H1 (cell line): ENCODE measurements at regions not wholly inside any gene's neighbourhood (a gene's known extent, or its start where the extent isn't known, plus 50 kb on each side); places are given as distances from the start of the nearest gene placed in this dataset.

Source experiments
- CTCF ChIA-PET: fragments of 300-600 bp; sonication (Branson Sonifier 250); formaldehyde crosslinking; loops from one replicate; lab custom pipeline; 2021; ENCODE audit not compliant: partially characterized antibody; lab: Charles Lee
- POLR2A ChIA-PET: fragments of 300-600 bp; sonication (Branson Sonifier 250); formaldehyde crosslinking; loops from one replicate; lab custom pipeline; 2021; ENCODE audit warnings: inconsistent platforms; ENCODE audit not compliant: partially characterized antibody; lab: Charles Lee
- DNase-seq, 2 experiments: peaks; one replicate each; pipeline versions ENCODE4 v3.0.0 to v3.0.0-alpha.2; 2010 to 2022; ENCODE audit warnings: low spot score in 2 of 2, low read depth in 1 of 2, mixed read lengths in 1 of 2
- FAIRE-seq: peaks from 2 replicates; lab custom pipeline; 2011; peaks lifted over from hg19 to GRCh38; lab: Jason Lieb, UNC
- H2AFZ ChIP-seq: 2 replicates; pipeline ENCODE4 v1.8.1; 2012; ENCODE audit warnings: low read length, inconsistent platforms
- H2AK5ac ChIP-seq: 2 replicates; pipeline ENCODE4 v1.6.1; 2013; ENCODE audit warnings: low read depth, low read length
- H2BK120ac ChIP-seq: replicated peaks from 2 replicates; pipeline ENCODE3; 2013; ENCODE audit warnings: low read depth, low read length, inconsistent platforms
- H2BK12ac ChIP-seq: 2 replicates; pipeline ENCODE4 v1.6.1; 2013; ENCODE audit warnings: low read depth, low read length
- H2BK15ac ChIP-seq: 2 replicates; pipeline ENCODE4 v1.6.1; 2013; ENCODE audit warnings: low read length
- H2BK20ac ChIP-seq: 2 replicates; pipeline ENCODE4 v1.6.1; 2013; ENCODE audit warnings: low read length
- H2BK5ac ChIP-seq: 2 replicates; pipeline ENCODE4 v1.6.1; 2013; ENCODE audit warnings: low read depth, low read length
- H3K14ac ChIP-seq: 2 replicates; pipeline ENCODE4 v1.6.1; 2013; ENCODE audit warnings: inconsistent platforms; ENCODE audit not compliant: insufficient read length
- H3K18ac ChIP-seq: 2 replicates; pipeline ENCODE4 v1.6.1; 2013; ENCODE audit warnings: low read length; ENCODE audit errors: extremely low read depth
- H3K23ac ChIP-seq: 2 replicates; pipeline ENCODE4 v1.6.1; 2013; ENCODE audit warnings: inconsistent platforms; ENCODE audit not compliant: insufficient read length
- H3K23me2 ChIP-seq: 2 replicates; pipeline ENCODE4 v1.6.1; 2013; ENCODE audit warnings: low read depth, low read length
- H3K27ac ChIP-seq: 2 replicates; pipeline ENCODE4 v1.6.1; 2011; ENCODE audit warnings: low read depth, low read length, inconsistent platforms
- H3K27me3 ChIP-seq, 4 experiments: replicated peaks in 1 of 4; 1 replicate in 1 of 4; 2 replicates in 3 of 4; pipeline versions ENCODE4 v1.6.1 to v1.8.1; 2011 to 2013; ENCODE audit warnings: low read length in 3 of 4, mild to moderate bottlenecking in 3 of 4, inconsistent platforms in 2 of 4, mixed read lengths in 2 of 4, moderate library complexity in 1 of 4; ENCODE audit not compliant: control insufficient read depth in 3 of 4, insufficient read depth in 3 of 4; ENCODE audit errors: extremely low read depth in 1 of 4
- H3K36me3 ChIP-seq, 4 experiments: 2 replicates each; pipeline versions ENCODE4 v1.6.1 to v1.8.1; 2011 to 2013; ENCODE audit warnings: mild to moderate bottlenecking in 4 of 4, low read length in 3 of 4, moderate library complexity in 2 of 4, control low read depth in 1 of 4, inconsistent platforms in 1 of 4; ENCODE audit not compliant: insufficient read depth in 4 of 4, control insufficient read depth in 2 of 4
- H3K4ac ChIP-seq: replicated peaks from 2 replicates; pipeline ENCODE3; 2013; ENCODE audit warnings: low read length, low read depth, mixed read lengths, inconsistent platforms; ENCODE audit not compliant: insufficient read length
- H3K4me1 ChIP-seq, 4 experiments: replicated peaks in 1 of 4; 1 replicate in 1 of 4; 2 replicates in 3 of 4; pipeline versions ENCODE4 v1.6.1 to v1.8.1; 2011 to 2013; ENCODE audit warnings: low read length in 3 of 4, inconsistent platforms in 2 of 4, mixed read lengths in 1 of 4; ENCODE audit not compliant: insufficient read depth in 4 of 4, control insufficient read depth in 3 of 4
- H3K4me2 ChIP-seq, 2 experiments: 2 replicates each; pipeline versions ENCODE4 v1.6.1 to v1.8.1; 2011 to 2013; ENCODE audit warnings: low read depth in 2 of 2, low read length in 2 of 2, control low read depth in 1 of 2, inconsistent platforms in 1 of 2, mild to moderate bottlenecking in 1 of 2; ENCODE audit not compliant: insufficient read depth in 1 of 2
- H3K4me3 ChIP-seq, 4 experiments: fragments of 200-600, 300-600 bp in 1 of 4; sonication (generic), shearing (Covaris generic), sonication (Bioruptor Twin) in 1 of 4; 2 replicates each; pipeline versions ENCODE4 v1.5.1 to v1.8.1; 2011 to 2016; ENCODE audit warnings: low read length in 4 of 4, low read depth in 3 of 4, control low read depth in 2 of 4, inconsistent platforms in 2 of 4, mild to moderate bottlenecking in 2 of 4, mixed read lengths in 1 of 4, moderate library complexity in 1 of 4; ENCODE audit not compliant: insufficient read depth in 2 of 4; ENCODE audit errors: extremely low read depth in 1 of 4
- H3K56ac ChIP-seq: replicated peaks from 2 replicates; pipeline ENCODE3; 2013; ENCODE audit warnings: low read depth, mild to moderate bottlenecking, mixed read lengths, low read length, inconsistent platforms; ENCODE audit not compliant: insufficient read length
- H3K79me1 ChIP-seq: 2 replicates; pipeline ENCODE4 v1.6.1; 2013; ENCODE audit warnings: low read depth, low read length, control low read depth
- H3K79me2 ChIP-seq, 2 experiments: 2 replicates each; pipeline versions ENCODE4 v1.6.1 to v1.8.1; 2012 to 2013; ENCODE audit warnings: low read length in 2 of 2, mild to moderate bottlenecking in 2 of 2, inconsistent platforms in 1 of 2; ENCODE audit not compliant: insufficient read depth in 2 of 2, control insufficient read depth in 1 of 2
- H3K9ac ChIP-seq, 4 experiments: replicated peaks in 1 of 4; 1 replicate in 1 of 4; 2 replicates in 3 of 4; pipeline versions ENCODE4 v1.6.1 to v1.8.1; 2011 to 2013; ENCODE audit warnings: low read depth in 3 of 4, low read length in 3 of 4, control low read depth in 2 of 4, mild to moderate bottlenecking in 2 of 4, moderate library complexity in 2 of 4, inconsistent platforms in 1 of 4; ENCODE audit errors: extremely low read depth in 1 of 4
- H3K9me3 ChIP-seq, 2 experiments: 2 replicates each; pipeline versions ENCODE4 v1.6.1 to v1.8.1; 2012 to 2013; ENCODE audit warnings: mild to moderate bottlenecking in 2 of 2, moderate library complexity in 2 of 2, control low read depth in 1 of 2, inconsistent platforms in 1 of 2, low read depth in 1 of 2, low read length in 1 of 2, mixed read lengths in 1 of 2; ENCODE audit not compliant: insufficient read depth in 2 of 2
- H4K20me1 ChIP-seq, 2 experiments: replicated peaks in 1 of 2; 2 replicates each; pipeline versions ENCODE3 to v1.8.1; 2011 to 2013; ENCODE audit warnings: inconsistent platforms in 2 of 2, low read length in 2 of 2, mild to moderate bottlenecking in 1 of 2; ENCODE audit not compliant: insufficient read depth in 2 of 2, control insufficient read depth in 1 of 2
- H4K5ac ChIP-seq: 2 replicates; pipeline ENCODE4 v1.6.1; 2013; ENCODE audit warnings: low read length, low read depth, mixed read lengths, inconsistent platforms; ENCODE audit not compliant: insufficient read length
- H4K8ac ChIP-seq: 2 replicates; pipeline ENCODE4 v1.8.0; 2013; ENCODE audit warnings: mild to moderate bottlenecking, moderate library complexity, low read length, inconsistent platforms; ENCODE audit not compliant: insufficient read depth; ENCODE audit errors: extremely low read depth
- H4K91ac ChIP-seq: replicated peaks from 2 replicates; pipeline ENCODE3; 2013; ENCODE audit warnings: low read length, mixed read lengths, inconsistent platforms; ENCODE audit not compliant: insufficient read length
- BRCA1 ChIP-seq: IDR thresholded peaks from 2 replicates; pipeline ENCODE4 v1.6.1; 2012; ENCODE audit warnings: low read depth, low read length, improper control_type of control experiment
- CHD1 ChIP-seq: IDR thresholded peaks from 2 replicates; pipeline ENCODE4 v1.6.1; 2012; ENCODE audit warnings: low read depth, low read length, improper control_type of control experiment
- CHD2 ChIP-seq: IDR thresholded peaks from 2 replicates; pipeline ENCODE4 v1.6.1; 2012; ENCODE audit warnings: low read length, improper control_type of control experiment
- FOSL1 ChIP-seq: IDR thresholded peaks from 2 replicates; pipeline ENCODE4 v1.6.1; 2011; ENCODE audit warnings: mild to moderate bottlenecking, low read depth, low read length, moderate library complexity; ENCODE audit not compliant: insufficient read depth
- KDM4A ChIP-seq: IDR thresholded peaks from one replicate; pipeline ENCODE4 v1.7.1; 2012; ENCODE audit warnings: low read depth, mild to moderate bottlenecking, moderate library complexity, low read length, inconsistent platforms; ENCODE audit not compliant: severe bottlenecking
- NRF1 ChIP-seq: IDR thresholded peaks from 2 replicates; pipeline ENCODE4 v1.6.1; 2011; ENCODE audit warnings: mild to moderate bottlenecking, low read depth, low read length, improper control_type of control experiment
- POLR2AphosphoS5 ChIP-seq: IDR thresholded peaks from 2 replicates; pipeline ENCODE4 v1.6.1; 2011; ENCODE audit warnings: low read depth, low read length
- RBBP5 ChIP-seq: IDR thresholded peaks from 2 replicates; pipeline ENCODE4 v1.7.1; 2012; ENCODE audit warnings: low read depth, mild to moderate bottlenecking, inconsistent platforms, low read length, moderate library complexity, borderline replicate concordance
- SIRT6 ChIP-seq: IDR thresholded peaks from one replicate; pipeline ENCODE4 v1.7.1; 2012; ENCODE audit warnings: low read length, inconsistent platforms
- SP1 ChIP-seq: IDR thresholded peaks from 2 replicates; pipeline ENCODE4 v1.6.1; 2011; ENCODE audit warnings: low read depth, low read length
- SP2 ChIP-seq: IDR thresholded peaks from 2 replicates; pipeline ENCODE4 v1.6.1; 2012; ENCODE audit warnings: mild to moderate bottlenecking, low read length, inconsistent platforms
- TEAD4 ChIP-seq: IDR thresholded peaks from 2 replicates; pipeline ENCODE4 v1.6.1; 2012; ENCODE audit warnings: low read depth, low read length, inconsistent platforms, mixed read lengths
- WGBS, 2 experiments: shearing (Covaris generic) in 1 of 2; methylation state at CpG; one replicate each; pipeline versions ENCODE4 v1.1.6 to v1.1.7; 2013 to 2015; ENCODE audit warnings: low lambda C conversion rate in 2 of 2, mixed read lengths in 2 of 2, inconsistent platforms in 1 of 2, low coverage in 1 of 2, missing lambda C conversion rate in 1 of 2; ENCODE audit not compliant: insufficient replicate concordance in 2 of 2, insufficient coverage in 1 of 2, insufficient read length in 1 of 2; ENCODE audit errors: extremely low coverage in 1 of 2, missing lambda C conversion rate in 1 of 2; 5-methylcytosine and 5-hydroxymethylcytosine counted together
- TF ChIP-seq, protein P1 (sequence below): IDR thresholded peaks from 2 replicates; pipeline ENCODE4 v1.6.1; 2011; ENCODE audit warnings: low read length, improper control_type of control experiment

DNA sequence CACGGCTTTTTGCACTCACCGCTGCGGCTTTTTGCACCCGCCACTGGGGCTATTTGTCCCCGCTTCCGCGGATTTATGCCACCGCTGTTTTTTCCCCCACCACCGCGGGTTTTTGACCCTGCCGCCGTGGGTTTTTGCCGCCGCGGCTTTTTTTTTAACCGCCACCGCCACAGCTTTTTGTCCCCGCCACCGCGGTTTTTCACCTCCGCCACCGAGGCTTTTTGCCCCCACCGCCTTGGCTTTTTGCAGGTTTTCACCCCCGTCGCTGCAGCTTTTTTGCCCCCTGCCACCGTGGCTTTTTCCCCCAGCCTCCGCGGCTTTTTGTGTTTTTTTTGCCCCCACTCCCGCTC is 2796.7 kb upstream of the TEKT4 start:
- H2BK5ac ChIP-seq, result no peak overlapping the region
- no peak overlapping the region for H2AK5ac ChIP-seq
- H3K9me3 ChIP-seq, result peaks cover 3 to 36% of the 10 kb centered on the region in 2 experiments; a peak in 3 of 4 replicates
- no peak overlapping the region for H3K4ac ChIP-seq
- no peak overlapping the region for H2BK12ac ChIP-seq
- H2BK15ac ChIP-seq, result no peak overlapping the region
- no peak overlapping the region for H2BK20ac ChIP-seq
- no peaks in the 10 kb centered on the region for H3K79me1 ChIP-seq
- H3K4me2 ChIP-seq, result no peak overlapping the region
- H3K56ac ChIP-seq, result no peak overlapping the region
- 98% methylated on average over 15 of the region's 29 CpGs; no CpG with 5 or more reads in 1 of the 2 experiments for WGBS, 2 experiments
- no peaks in the 10 kb centered on the region for H3K27me3 ChIP-seq
- no peak overlapping the region for H3K4me3 ChIP-seq
- H3K23me2 ChIP-seq, result no peaks in the 10 kb centered on the region; the same call in 1 of the 2 replicates
- H3K4me1 ChIP-seq, result no peaks in the 10 kb centered on the region
- no peak overlapping the region for H3K9ac ChIP-seq
- H2AFZ ChIP-seq, result no peak overlapping the region
- no peak overlapping the region for H3K27ac ChIP-seq
- H3K14ac ChIP-seq, result no peak overlapping the region
- H4K8ac ChIP-seq, result no peak overlapping the region
- CTCF ChIA-PET, result no interaction called here
- FAIRE-seq (no peak), DNase-seq (no peak)
- H3K79me2 ChIP-seq, result no peaks in the 10 kb centered on the region
- H4K20me1 ChIP-seq, result no peaks in the 10 kb centered on the region
- no peak overlapping the region for H4K5ac ChIP-seq
- no peak overlapping the region for H4K91ac ChIP-seq
- TF ChIP-seq SIRT6, result no peak
- TF ChIP-seq NRF1, result no peak
- no peak for TF ChIP-seq POLR2AphosphoS5
- no peak for TF ChIP-seq CHD2
- no peak for TF ChIP-seq TEAD4
- no peak for TF ChIP-seq KDM4A
- no peak for TF ChIP-seq FOSL1
- TF ChIP-seq CHD1, result no peak
- no peak for TF ChIP-seq RBBP5
- no peak for TF ChIP-seq BRCA1
- TF ChIP-seq, protein P1, sequence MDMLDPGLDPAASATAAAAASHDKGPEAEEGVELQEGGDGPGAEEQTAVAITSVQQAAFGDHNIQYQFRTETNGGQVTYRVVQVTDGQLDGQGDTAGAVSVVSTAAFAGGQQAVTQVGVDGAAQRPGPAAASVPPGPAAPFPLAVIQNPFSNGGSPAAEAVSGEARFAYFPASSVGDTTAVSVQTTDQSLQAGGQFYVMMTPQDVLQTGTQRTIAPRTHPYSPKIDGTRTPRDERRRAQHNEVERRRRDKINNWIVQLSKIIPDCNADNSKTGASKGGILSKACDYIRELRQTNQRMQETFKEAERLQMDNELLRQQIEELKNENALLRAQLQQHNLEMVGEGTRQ, result no peak
- no peak for TF ChIP-seq SP1
- no peak for TF ChIP-seq SP2
- POLR2A ChIA-PET, result no interaction called here
- H3K36me3 ChIP-seq, result no peaks in the 10 kb centered on the region; a peak in 1 of 8 replicates
- H2BK120ac ChIP-seq, result no peak overlapping the region
- no peak overlapping the region for H3K18ac ChIP-seq
- no peak overlapping the region for H3K23ac ChIP-seq
